Chondrocyte (in vitro differentiated cells): ENCODE measurements at regions not wholly inside any gene's neighbourhood (a gene's known extent, or its start where the extent isn't known, plus 50 kb on each side); places are given as distances from the start of the nearest gene placed in this dataset.

Source experiments
- DNase-seq: peaks from one replicate; pipeline ENCODE4 v3.0.0; 2021; ENCODE audit warnings: mixed read lengths, low spot score
- H3K27ac Mint-ChIP-seq: one replicate; pipeline ENCODE4 v1.8.0; 2021; ENCODE audit warnings: mild to moderate bottlenecking, moderate library complexity, mixed read lengths; ENCODE audit not compliant: unreplicated experiment
- H3K27me3 Mint-ChIP-seq: 2 replicates; pipeline ENCODE4 v1.8.0; 2021; ENCODE audit warnings: low read depth, mixed read lengths
- H3K36me3 Mint-ChIP-seq: 2 replicates; pipeline ENCODE4 v1.8.0; 2021; ENCODE audit warnings: low read depth, mixed read lengths
- H3K4me1 Mint-ChIP-seq: 2 replicates; pipeline ENCODE4 v1.8.0; 2021; ENCODE audit warnings: low read depth, mild to moderate bottlenecking, mixed read lengths
- H3K4me3 Mint-ChIP-seq: one replicate; pipeline ENCODE4 v1.8.0; 2021; ENCODE audit warnings: mild to moderate bottlenecking, moderate library complexity, mixed read lengths; ENCODE audit not compliant: unreplicated experiment
- H3K9me3 Mint-ChIP-seq: 2 replicates; pipeline ENCODE4 v1.8.0; 2021; ENCODE audit warnings: low read depth, mixed read lengths
- TF ChIP-seq, protein P1 (sequence below): fragments of 200-600 bp; sonication (generic); IDR thresholded peaks from 2 replicates; pipeline ENCODE4 v1.5.0; 2021; ENCODE audit warnings: antibody characterized with exemption, mild to moderate bottlenecking, moderate library complexity

GRCh38 chr2:184523732-184524131 is 74.6 kb upstream of the ZNF804A start:
- Mint-ChIP-seq H3K27me3 (peaks cover 3% of the 10 kb centered on the region), H3K36me3 (peaks cover 1% of the 10 kb centered on the region), H3K4me3 (no peak overlapping the region), H3K27ac (no peak overlapping the region), H3K4me1 (no peaks in the 10 kb centered on the region), H3K9me3 (peaks cover 24% of the 10 kb centered on the region)
- TF ChIP-seq, protein P1, sequence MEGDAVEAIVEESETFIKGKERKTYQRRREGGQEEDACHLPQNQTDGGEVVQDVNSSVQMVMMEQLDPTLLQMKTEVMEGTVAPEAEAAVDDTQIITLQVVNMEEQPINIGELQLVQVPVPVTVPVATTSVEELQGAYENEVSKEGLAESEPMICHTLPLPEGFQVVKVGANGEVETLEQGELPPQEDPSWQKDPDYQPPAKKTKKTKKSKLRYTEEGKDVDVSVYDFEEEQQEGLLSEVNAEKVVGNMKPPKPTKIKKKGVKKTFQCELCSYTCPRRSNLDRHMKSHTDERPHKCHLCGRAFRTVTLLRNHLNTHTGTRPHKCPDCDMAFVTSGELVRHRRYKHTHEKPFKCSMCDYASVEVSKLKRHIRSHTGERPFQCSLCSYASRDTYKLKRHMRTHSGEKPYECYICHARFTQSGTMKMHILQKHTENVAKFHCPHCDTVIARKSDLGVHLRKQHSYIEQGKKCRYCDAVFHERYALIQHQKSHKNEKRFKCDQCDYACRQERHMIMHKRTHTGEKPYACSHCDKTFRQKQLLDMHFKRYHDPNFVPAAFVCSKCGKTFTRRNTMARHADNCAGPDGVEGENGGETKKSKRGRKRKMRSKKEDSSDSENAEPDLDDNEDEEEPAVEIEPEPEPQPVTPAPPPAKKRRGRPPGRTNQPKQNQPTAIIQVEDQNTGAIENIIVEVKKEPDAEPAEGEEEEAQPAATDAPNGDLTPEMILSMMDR = no peak
- DNase-seq = peak; percentile 83

GRCh38 chr2:184524551-184525382 is 73.6 kb upstream of the ZNF804A start:
- Mint-ChIP-seq H3K27me3 (peaks cover 2% of the 10 kb centered on the region), H3K36me3 (peaks cover 1% of the 10 kb centered on the region), H3K4me1 (no peaks in the 10 kb centered on the region)

GRCh38 chr2:184527058-184527457 is 71.3 kb upstream of the ZNF804A start:
- Mint-ChIP-seq H3K27ac (no peak overlapping the region), H3K4me3 (no peak overlapping the region), H3K36me3 (peaks cover 1% of the 10 kb centered on the region), H3K4me1 (no peaks in the 10 kb centered on the region), H3K27me3 (no peaks in the 10 kb centered on the region), H3K9me3 (peaks cover 34% of the 10 kb centered on the region)
- TF ChIP-seq, protein P1 = no peak
- no peak for DNase-seq

More at GRCh38 chr2:184524551-184525382, 73.6 kb upstream of the ZNF804A start:
- Mint-ChIP-seq H3K9me3 (peaks cover 33% of the 10 kb centered on the region), H3K27ac (no peak overlapping the region), H3K4me3 (no peak overlapping the region)
- TF ChIP-seq, protein P1 = no peak
- no peak for DNase-seq

DNA sequence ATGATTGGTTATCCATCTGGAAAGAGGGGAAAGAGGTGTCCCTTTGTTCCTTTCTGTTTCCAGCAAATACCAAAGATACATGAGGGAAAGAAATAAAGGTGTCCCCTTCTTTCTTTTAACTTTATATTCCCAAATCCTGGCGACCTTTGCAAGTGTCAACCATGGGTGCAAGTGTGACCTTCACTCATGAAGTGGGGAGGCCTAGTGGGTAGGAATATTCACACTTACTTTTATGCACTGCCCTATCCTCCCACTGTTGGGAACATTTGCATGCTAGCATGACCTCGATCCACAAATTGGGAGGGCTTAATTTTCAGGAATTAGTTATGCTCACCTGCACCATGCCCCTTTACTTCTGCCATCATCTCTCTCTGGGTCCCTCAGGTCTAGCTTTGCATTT is 70.2 kb upstream of the ZNF804A start:
- Mint-ChIP-seq H3K36me3 (peaks cover 1% of the 10 kb centered on the region), H3K9me3 (peaks cover 34% of the 10 kb centered on the region), H3K4me1 (peaks cover 5% of the 10 kb centered on the region), H3K27me3 (no peaks in the 10 kb centered on the region), H3K27ac (no peak overlapping the region), H3K4me3 (no peak overlapping the region)
- TF ChIP-seq, protein P1 = no peak
- DNase-seq = no peak

- H3K4me1 Mint-ChIP-seq = peaks cover 5% of the 10 kb centered on the region
- peaks cover 1% of the 10 kb centered on the region for H3K36me3 Mint-ChIP-seq
Observed at GRCh38 chr2:184530239-184530638, 68.1 kb upstream of the ZNF804A start.

More at GRCh38 chr2:184530239-184530638, 68.1 kb upstream of the ZNF804A start:
- Mint-ChIP-seq H3K27ac (no peak overlapping the region), H3K9me3 (peaks cover 34% of the 10 kb centered on the region), H3K27me3 (no peaks in the 10 kb centered on the region), H3K4me3 (no peak overlapping the region)
- peak; percentile 74 for DNase-seq
- TF ChIP-seq, protein P1 = no peak
